Activated T-helper 1 cell treated with anti-CD3 and anti-CD28 coated beads, Interleukin-12 subunit alpha, Interleukin-12 subunit beta, Interleukin-2, Interleukin-4 antibody, amounts not matched to agents 30 ng/mL and 10 ng/mL and 1 ng/mL, durations not matched to agents 14 hours and 24 hours and 36 hours (primary cell): ENCODE measurements at regions not wholly inside any gene's neighbourhood (a gene's known extent, or its start where the extent isn't known, plus 50 kb on each side); places are given as distances from the start of the nearest gene placed in this dataset.

Source experiments
- DNase-seq: peaks from one replicate; pipeline ENCODE4 v3.0.0; 2021; ENCODE audit warnings: low spot score
- H3K27ac Mint-ChIP-seq: one replicate; pipeline ENCODE4 v1.8.0; 2021; ENCODE audit warnings: mild to moderate bottlenecking, mixed read lengths
- H3K27me3 Mint-ChIP-seq: one replicate; pipeline ENCODE4 v1.8.0; 2022; ENCODE audit warnings: mild to moderate bottlenecking, moderate library complexity, mixed read lengths; ENCODE audit not compliant: insufficient read depth
- H3K36me3 Mint-ChIP-seq: one replicate; pipeline ENCODE4 v1.8.0; 2021; ENCODE audit warnings: low read depth, mixed read lengths
- H3K4me1 Mint-ChIP-seq: one replicate; pipeline ENCODE4 v1.8.0; 2021; ENCODE audit warnings: low read depth, mixed read lengths
- H3K4me3 Mint-ChIP-seq: one replicate; pipeline ENCODE4 v1.8.0; 2021; ENCODE audit warnings: mild to moderate bottlenecking, moderate library complexity, mixed read lengths
- H3K9me3 Mint-ChIP-seq: one replicate; pipeline ENCODE4 v1.8.0; 2021; ENCODE audit warnings: mixed read lengths
- intact Hi-C: fragments of 100-400 bp; cut with micrococcal nuclease; formaldehyde crosslinking; loops from one replicate; pipeline ENCODE4 v1.15.1; 2024

DNA sequence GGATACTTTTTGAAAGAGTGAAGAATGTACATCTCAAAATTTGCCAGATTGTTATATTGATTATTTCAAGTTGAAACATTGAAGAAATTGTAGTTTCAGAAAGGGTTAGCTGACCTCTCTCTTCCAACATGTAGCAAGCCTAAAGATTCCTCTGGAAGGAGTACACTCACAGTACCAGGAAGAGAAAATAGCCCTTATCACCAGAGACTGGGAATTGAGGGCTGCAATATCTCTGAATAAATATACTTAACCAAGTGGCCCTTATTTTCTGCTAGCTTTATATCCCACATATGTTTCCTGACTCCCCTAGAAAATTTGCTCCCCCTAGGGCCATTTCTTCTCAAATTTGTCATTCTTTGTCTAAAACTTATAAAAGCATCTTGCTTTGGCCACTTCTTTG lies 332.2 kb downstream of the GASK1B start:
- no peak overlapping the region for H3K27ac Mint-ChIP-seq
- no peak overlapping the region for H3K4me3 Mint-ChIP-seq
- DNase-seq, result no peak
- H3K36me3 Mint-ChIP-seq, result no peaks in the 10 kb centered on the region
- H3K27me3 Mint-ChIP-seq, result no peaks in the 10 kb centered on the region
- intact Hi-C loops, result no loop called here
- H3K9me3 Mint-ChIP-seq, result no peaks in the 10 kb centered on the region
- no peaks in the 10 kb centered on the region for H3K4me1 Mint-ChIP-seq

DNA sequence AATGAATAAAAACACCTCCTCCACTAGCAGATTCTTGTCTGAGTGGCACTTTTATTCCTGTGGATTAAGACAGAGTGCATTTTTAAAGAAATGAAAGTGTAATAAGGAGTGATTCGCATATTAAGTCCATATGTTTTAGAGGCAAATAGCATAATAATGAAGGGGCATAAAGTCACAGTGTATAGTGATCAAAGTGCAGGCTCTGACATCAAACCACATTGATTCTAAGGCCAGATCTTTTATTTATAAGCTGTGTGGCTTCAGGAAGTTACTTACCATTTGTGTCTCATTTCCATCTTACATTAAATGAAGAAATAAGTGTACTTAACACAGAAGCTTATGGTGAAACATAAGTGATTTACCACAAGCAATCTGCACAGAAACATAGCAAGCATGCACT lies 332.8 kb downstream of the GASK1B start:
- no peaks in the 10 kb centered on the region for H3K9me3 Mint-ChIP-seq
- no peak for DNase-seq
- intact Hi-C loops, result no loop called here
- no peaks in the 10 kb centered on the region for H3K36me3 Mint-ChIP-seq
- H3K27ac Mint-ChIP-seq, result no peak overlapping the region
- H3K4me3 Mint-ChIP-seq, result no peak overlapping the region
- H3K27me3 Mint-ChIP-seq, result no peaks in the 10 kb centered on the region
- H3K4me1 Mint-ChIP-seq, result no peaks in the 10 kb centered on the region

DNA sequence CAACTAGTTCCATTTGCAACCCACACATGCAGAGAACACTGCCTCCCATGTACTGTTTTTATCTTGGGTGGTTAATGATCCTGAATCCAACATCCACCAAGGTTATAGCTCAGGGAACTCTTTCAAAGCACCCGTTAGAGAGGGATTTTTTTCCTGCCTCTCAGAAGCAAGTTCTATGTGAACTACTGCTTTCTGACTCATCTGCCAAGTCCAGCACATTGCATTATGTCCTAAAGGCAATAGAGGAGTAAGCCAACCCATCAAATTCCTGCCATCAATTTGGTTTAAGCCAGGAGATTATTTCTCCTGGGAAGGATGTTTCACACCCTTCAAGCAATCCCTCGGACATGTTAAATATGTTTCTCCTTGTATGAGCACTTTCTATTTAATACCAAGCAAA lies 334.5 kb downstream of the GASK1B start:
- intact Hi-C loops, result no loop called here
- H3K27me3 Mint-ChIP-seq, result no peaks in the 10 kb centered on the region
- H3K9me3 Mint-ChIP-seq, result no peaks in the 10 kb centered on the region
- H3K36me3 Mint-ChIP-seq, result no peaks in the 10 kb centered on the region
- no peak for DNase-seq
- no peaks in the 10 kb centered on the region for H3K4me1 Mint-ChIP-seq
- no peak overlapping the region for H3K27ac Mint-ChIP-seq
- H3K4me3 Mint-ChIP-seq, result no peak overlapping the region

DNA sequence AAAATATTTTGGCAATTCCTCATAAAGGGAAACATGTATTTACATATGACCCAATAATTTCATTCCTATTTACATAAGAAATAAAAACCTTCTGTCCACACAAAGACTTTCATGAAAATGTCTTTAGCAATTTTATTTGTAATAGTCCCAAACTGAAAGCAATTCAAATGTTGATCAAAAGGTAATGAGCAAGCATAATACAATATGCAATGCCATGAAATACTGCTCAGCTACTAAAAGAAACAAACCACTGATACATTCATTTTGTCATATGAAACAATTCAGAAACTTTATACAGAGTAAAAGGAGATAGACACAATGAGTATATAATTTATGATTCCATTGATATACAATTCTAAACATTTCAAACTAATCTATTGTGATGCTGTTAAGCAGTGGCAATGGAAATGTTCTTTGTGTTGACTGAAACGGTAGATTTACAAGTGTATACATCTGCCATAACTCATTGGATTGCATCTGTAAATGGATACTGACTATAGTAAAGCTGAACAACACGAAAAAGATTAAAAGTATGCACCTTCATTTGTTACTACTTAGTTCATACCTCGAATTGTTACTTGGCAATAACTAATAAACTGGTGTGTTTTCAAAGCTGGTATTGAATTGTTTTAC lies 335.6 kb downstream of the GASK1B start:
- Mint-ChIP-seq H3K4me3 (no peak overlapping the region), H3K36me3 (no peaks in the 10 kb centered on the region), H3K27ac (no peak overlapping the region), H3K9me3 (no peaks in the 10 kb centered on the region), H3K27me3 (no peaks in the 10 kb centered on the region), H3K4me1 (no peaks in the 10 kb centered on the region)
- intact Hi-C loops, result no loop called here
- no peak for DNase-seq

DNA sequence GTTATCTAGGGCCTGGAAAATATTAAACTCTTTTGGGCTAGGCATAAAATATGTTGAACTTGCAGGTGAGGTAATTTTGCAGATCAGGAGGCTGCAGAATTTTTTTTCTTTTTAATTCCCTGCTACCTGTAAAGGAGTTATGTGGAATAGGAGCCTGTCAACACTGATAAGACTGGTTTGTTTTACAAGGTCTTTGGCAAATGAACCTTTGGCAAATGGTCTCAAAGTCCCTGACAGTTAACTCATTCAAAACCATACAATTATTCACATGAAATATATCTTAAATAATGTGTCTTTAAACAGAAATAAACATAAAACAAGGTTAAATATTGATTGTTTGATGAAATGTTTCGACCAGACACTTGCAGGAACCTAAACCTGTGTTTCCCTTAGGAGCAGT lies 340.2 kb downstream of the GASK1B start:
- Mint-ChIP-seq H3K36me3 (no peaks in the 10 kb centered on the region), H3K4me1 (no peaks in the 10 kb centered on the region), H3K27me3 (no peaks in the 10 kb centered on the region), H3K27ac (no peak overlapping the region), H3K4me3 (no peak overlapping the region), H3K9me3 (peaks cover 7% of the 10 kb centered on the region)
- DNase-seq, result no peak
- intact Hi-C loops, result no loop called here

DNA sequence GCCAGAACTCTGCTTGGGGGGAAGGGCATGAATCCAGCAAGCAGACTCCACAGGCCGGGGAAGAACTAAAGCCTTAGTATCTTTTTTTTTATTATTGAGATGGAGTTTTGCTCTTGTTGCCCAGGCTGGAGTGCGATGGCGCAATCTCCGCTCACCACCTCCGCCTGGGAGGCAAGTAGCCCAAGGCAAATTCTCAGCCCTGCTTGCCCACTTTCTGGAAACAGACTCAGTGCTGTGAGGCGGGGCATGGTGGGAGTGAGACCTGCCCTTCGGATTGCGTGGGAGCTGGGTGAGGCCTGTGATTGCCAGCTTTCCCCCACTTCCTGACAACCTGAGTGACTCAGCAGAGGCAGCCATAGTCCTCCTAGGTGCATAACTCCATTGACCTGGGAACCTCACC lies 348.8 kb downstream of the GASK1B start:
- H3K4me1 Mint-ChIP-seq, result no peaks in the 10 kb centered on the region
- intact Hi-C loops, result no loop called here
- H3K4me3 Mint-ChIP-seq, result no peak overlapping the region
- DNase-seq, result no peak
- H3K36me3 Mint-ChIP-seq, result no peaks in the 10 kb centered on the region
- H3K9me3 Mint-ChIP-seq, result peaks cover 5% of the 10 kb centered on the region
- H3K27ac Mint-ChIP-seq, result no peak overlapping the region
- no peaks in the 10 kb centered on the region for H3K27me3 Mint-ChIP-seq

DNA sequence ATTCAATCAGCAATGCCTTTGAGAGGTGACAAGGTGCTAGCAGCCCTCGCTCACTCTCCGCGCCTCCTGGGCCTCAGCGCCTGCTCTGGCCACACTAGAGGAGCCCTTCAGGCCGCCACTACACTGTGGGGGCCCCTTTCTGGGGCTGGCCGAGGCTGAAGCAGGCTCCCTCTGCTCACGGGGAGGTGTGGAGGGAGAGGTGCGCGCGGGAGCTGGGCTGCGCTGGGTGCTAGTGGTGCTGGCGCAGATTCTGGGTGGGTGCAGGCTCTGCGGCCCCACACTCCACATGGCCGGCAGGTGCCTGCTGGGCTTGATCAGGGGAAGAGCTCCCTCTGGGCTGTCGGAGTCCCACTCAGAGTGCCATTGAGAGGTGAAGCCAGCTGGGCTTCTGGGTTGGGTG lies 351.0 kb downstream of the GASK1B start:
- intact Hi-C loops, result no loop called here
- Mint-ChIP-seq H3K4me1 (no peaks in the 10 kb centered on the region), H3K4me3 (no peak overlapping the region), H3K36me3 (no peaks in the 10 kb centered on the region), H3K27ac (no peak overlapping the region), H3K9me3 (no peaks in the 10 kb centered on the region), H3K27me3 (no peaks in the 10 kb centered on the region)
- DNase-seq, result no peak

DNA sequence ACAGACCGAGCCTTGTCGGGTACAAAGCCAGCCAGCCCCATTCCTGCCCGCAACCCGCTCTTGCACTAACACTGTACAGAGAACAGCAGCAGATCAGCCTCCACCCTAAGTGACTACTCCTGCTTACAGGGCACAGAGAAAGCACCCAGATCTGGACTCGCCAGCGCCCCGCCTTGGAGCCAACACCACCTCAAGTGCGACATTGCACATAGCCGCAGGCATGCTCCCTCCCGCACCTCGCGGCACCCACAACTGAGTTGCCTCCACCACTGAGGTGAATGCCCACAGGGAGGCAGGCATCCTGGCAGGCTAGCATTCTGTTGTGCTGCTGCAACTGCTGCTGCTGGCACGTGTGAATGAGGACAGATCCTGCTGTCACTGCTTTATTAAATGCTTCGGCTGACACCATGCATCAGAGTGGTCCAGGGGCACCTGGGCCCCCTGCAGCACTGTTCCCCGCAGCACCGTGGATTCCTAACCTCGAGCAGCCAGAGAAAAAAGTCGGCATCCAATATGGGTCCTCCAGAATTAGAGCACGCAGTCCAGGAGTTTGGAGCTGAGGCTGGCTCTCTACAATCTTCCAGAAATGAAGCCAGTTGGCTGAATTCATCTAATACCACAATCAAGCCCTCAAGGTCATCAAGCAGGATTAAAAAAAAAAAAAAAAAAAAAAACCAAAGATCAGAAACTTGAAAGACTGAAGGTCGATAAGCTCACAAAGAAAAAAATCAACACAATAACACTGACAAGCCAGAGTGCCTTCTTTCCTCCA lies 352.9 kb downstream of the GASK1B start:
- no peaks in the 10 kb centered on the region for H3K4me1 Mint-ChIP-seq
- no peak for DNase-seq
- H3K27me3 Mint-ChIP-seq, result no peaks in the 10 kb centered on the region
- intact Hi-C loops, result no loop called here
- no peak overlapping the region for H3K4me3 Mint-ChIP-seq
- no peak overlapping the region for H3K27ac Mint-ChIP-seq
- H3K9me3 Mint-ChIP-seq, result no peaks in the 10 kb centered on the region
- no peaks in the 10 kb centered on the region for H3K36me3 Mint-ChIP-seq

DNA sequence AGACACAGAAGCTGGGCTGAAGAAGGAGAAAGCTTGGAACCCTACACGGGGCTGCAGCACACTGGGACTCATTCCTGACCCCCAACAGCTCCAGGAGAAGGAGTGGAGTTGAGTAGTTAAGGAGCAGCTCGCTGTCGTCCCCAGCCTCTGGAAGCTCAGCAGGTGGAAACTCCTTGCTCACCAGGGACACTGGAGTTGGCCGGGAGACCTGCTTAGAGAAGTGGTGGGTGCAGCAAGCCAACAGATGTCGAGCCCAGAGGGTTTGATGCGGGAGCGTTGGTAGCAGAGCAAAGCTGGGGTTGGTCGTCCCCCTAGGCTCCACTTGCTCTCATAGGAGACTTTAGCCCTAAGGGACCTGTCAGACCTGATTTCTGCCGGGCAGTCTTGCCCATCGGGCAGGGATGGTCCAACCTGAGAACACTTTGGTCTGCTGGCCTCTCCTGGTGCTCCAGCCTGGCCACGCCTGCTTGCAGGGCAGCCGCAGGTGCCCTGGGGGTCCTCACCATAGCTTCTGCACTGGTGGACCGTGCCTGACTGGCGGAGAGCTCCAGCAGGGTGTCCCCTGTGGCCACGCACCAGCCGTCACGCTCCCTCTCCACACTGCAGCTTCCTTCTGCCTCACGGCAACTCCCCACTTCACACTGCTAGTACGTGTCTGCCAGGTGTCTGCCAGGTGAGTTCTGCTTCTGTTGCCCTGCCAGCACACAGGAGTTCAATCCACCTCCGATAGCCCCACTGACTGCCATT lies 353.7 kb downstream of the GASK1B start:
- DNase-seq, result no peak
- Mint-ChIP-seq H3K9me3 (no peaks in the 10 kb centered on the region), H3K36me3 (no peaks in the 10 kb centered on the region), H3K27me3 (no peaks in the 10 kb centered on the region), H3K4me3 (no peak overlapping the region), H3K27ac (no peak overlapping the region), H3K4me1 (no peaks in the 10 kb centered on the region)
- intact Hi-C loops, result no loop called here

DNA sequence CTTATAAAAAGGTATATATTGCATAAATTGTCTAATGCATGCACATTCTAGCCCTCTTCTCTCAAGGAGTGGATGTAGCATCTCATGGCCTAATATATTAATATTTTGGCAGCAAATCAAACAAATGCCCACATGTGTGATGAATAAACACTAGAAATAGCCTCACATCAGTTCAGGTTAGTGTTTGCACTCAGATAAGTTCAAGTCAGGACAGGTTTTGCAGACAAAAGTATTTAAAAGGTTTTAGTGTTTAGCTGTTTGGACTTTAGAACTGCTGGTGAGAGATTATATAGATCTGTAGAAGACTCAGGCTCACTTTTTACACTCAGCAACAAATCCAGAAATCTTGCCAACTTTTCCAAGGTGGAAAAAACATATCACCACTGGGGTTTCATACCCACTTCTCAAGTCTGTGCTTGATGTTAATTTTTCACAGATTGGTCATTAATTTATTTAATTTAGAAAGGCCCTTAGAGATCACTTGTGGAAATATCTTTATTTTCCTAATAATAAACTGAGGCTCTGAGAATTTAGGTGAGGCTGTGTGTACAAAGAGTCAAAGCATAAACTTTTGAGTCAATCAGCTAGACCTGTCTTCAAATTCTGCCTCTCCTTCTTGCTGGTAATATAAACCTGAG lies 362.6 kb downstream of the GASK1B start:
- DNase-seq, result no peak
- no peaks in the 10 kb centered on the region for H3K9me3 Mint-ChIP-seq
- no peaks in the 10 kb centered on the region for H3K27me3 Mint-ChIP-seq
- H3K27ac Mint-ChIP-seq, result no peak overlapping the region
- intact Hi-C loops, result no loop called here
- H3K36me3 Mint-ChIP-seq, result no peaks in the 10 kb centered on the region
- H3K4me1 Mint-ChIP-seq, result no peaks in the 10 kb centered on the region
- H3K4me3 Mint-ChIP-seq, result no peak overlapping the region

DNA sequence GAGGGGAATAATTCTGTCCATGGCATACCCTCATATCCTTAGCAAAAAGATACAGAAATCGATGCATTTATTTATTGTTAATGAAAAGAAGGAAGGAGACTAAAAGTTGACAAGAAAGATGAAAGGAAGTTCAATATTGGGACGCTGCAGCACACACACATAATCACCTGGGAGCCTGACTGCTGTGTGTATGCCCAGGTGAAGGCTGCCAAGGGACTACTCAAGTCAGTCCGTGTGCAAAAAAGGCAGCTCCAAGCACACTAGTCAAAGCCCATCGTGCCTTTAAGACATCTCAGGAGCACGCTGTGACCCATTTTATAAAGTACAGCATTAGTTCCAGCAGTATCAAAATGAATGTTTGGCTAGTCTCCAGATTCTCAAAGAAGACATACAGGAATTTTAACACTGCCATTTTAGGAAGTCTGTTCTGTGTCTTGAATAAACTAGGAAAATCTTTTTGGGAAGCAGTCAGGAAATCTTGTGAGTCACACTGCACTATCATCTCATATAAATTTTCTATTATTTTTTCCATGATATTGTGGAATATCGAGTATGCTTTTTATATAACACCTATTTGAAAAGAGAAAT lies 363.9 kb downstream of the GASK1B start:
- no peaks in the 10 kb centered on the region for H3K27me3 Mint-ChIP-seq
- H3K36me3 Mint-ChIP-seq, result no peaks in the 10 kb centered on the region
- H3K4me1 Mint-ChIP-seq, result no peaks in the 10 kb centered on the region
- H3K27ac Mint-ChIP-seq, result no peak overlapping the region
- no peak for DNase-seq
- intact Hi-C loops, result no loop called here
- H3K4me3 Mint-ChIP-seq, result no peak overlapping the region
- no peaks in the 10 kb centered on the region for H3K9me3 Mint-ChIP-seq

DNA sequence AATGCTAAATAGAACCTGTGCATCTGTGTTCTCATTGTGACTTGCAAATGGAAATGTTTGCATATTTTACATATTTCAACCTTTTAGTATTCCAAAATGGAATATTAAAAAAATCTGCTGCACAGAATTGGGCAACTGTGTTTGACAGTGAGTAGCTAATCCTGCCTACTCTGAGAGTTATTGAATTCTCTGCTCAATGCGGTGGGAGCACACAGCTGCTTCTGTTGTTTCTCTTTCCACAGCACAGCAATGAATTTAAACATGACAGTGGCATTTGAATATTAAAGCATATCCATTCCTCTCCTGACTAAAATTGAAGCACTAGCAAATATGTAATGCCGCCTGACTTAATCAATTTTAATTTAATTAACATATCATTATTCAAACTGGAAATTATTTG lies 366.6 kb downstream of the GASK1B start:
- intact Hi-C loops, result no loop called here
- no peaks in the 10 kb centered on the region for H3K4me1 Mint-ChIP-seq
- H3K27me3 Mint-ChIP-seq, result no peaks in the 10 kb centered on the region
- H3K27ac Mint-ChIP-seq, result no peak overlapping the region
- H3K4me3 Mint-ChIP-seq, result no peak overlapping the region
- no peak for DNase-seq
- H3K36me3 Mint-ChIP-seq, result no peaks in the 10 kb centered on the region
- no peaks in the 10 kb centered on the region for H3K9me3 Mint-ChIP-seq

DNA sequence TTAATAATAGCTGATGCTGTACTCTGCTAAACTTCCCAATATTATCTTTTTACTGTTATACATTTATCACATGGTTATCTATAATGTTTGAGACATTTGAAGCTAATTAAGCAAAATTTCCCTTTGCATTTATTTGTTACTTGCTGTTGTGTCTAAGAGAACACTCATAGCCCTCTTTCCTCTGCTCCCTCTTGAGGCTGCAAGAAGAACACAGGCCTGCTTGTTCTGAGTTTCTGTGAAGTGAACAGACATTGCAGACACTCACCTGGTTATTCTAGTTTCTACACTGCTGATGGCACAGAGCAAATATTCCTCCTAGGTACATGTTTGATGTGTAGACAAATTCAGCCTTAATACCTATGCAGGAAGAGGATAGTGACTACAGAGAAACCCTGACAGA lies 367.8 kb downstream of the GASK1B start:
- DNase-seq, result no peak
- Mint-ChIP-seq H3K4me1 (no peaks in the 10 kb centered on the region), H3K27me3 (no peaks in the 10 kb centered on the region), H3K9me3 (no peaks in the 10 kb centered on the region), H3K36me3 (no peaks in the 10 kb centered on the region), H3K27ac (no peak overlapping the region), H3K4me3 (no peak overlapping the region)
- intact Hi-C loops, result no loop called here
